Renal cortical epithelial cell (primary cell): ENCODE measurements at regions not wholly inside any gene's neighbourhood (a gene's known extent, or its start where the extent isn't known, plus 50 kb on each side); places are given as distances from the start of the nearest gene placed in this dataset.
"Not testable (repeated sequence)": the region's sequence is repeated elsewhere in the genome, so short reads cannot be mapped to it uniquely, and the experiment has no call there.

ENCODE experiments used
- DNase-seq: peaks from one replicate; pipeline ENCODE4 v3.0.0-alpha.2; 2011; ENCODE audit warnings: low read depth

GRCh38 chr5:62097361-62097760, 208.6 kb upstream of the KIF2A start:
- no peak for DNase-seq

- no peak for DNase-seq
Measured at GRCh38 chr5:62100201-62100600, 205.8 kb upstream of the KIF2A start.

- DNase-seq, result not testable (repeated sequence)
Measured at GRCh38 chr5:62103863-62104262, 202.1 kb upstream of the KIF2A start.

GRCh38 chr5:62111428-62111827, 194.6 kb upstream of the KIF2A start:
- no peak for DNase-seq

GRCh38 chr5:62112689-62113228, 193.2 kb upstream of the KIF2A start:
- peak; percentile 2 for DNase-seq

- peak; percentile 70 for DNase-seq
Measured at GRCh38 chr5:62115014-62115413, 191.0 kb upstream of the KIF2A start.

- DNase-seq, result no peak
Measured at GRCh38 chr5:62124266-62124665, 181.7 kb upstream of the KIF2A start.

- DNase-seq, result no peak
Measured at GRCh38 chr5:62126090-62126489, 179.9 kb upstream of the KIF2A start.

- DNase-seq, result no peak
Measured at GRCh38 chr5:62127098-62127736, 178.8 kb upstream of the KIF2A start.

GRCh38 chr5:62130107-62130506, 175.9 kb upstream of the KIF2A start:
- no peak for DNase-seq

- DNase-seq, result no peak
Measured at GRCh38 chr5:62132276-62132675, 173.7 kb upstream of the KIF2A start.

- no peak for DNase-seq
Measured at GRCh38 chr5:62133426-62133825, 172.6 kb upstream of the KIF2A start.

GRCh38 chr5:62134811-62135210, 171.2 kb upstream of the KIF2A start:
- peak; percentile 49 for DNase-seq

GRCh38 chr5:62137628-62138027, 168.4 kb upstream of the KIF2A start:
- no peak for DNase-seq

- no peak for DNase-seq
Measured at GRCh38 chr5:62138607-62139006, 167.4 kb upstream of the KIF2A start.

GRCh38 chr5:62139741-62140140, 166.3 kb upstream of the KIF2A start:
- no peak for DNase-seq

GRCh38 chr5:62142351-62142750, 163.7 kb upstream of the KIF2A start:
- DNase-seq, result no peak

GRCh38 chr5:62143268-62144229, 162.5 kb upstream of the KIF2A start:
- DNase-seq, result peak; percentile 54

- DNase-seq, result peak; percentile 61
Measured at GRCh38 chr5:62144401-62145022, 161.5 kb upstream of the KIF2A start.

- no peak for DNase-seq
Measured at GRCh38 chr5:62149879-62150278, 156.1 kb upstream of the KIF2A start.

GRCh38 chr5:62152394-62153087, 153.5 kb upstream of the KIF2A start:
- DNase-seq, result no peak

GRCh38 chr5:62154758-62155157, 151.2 kb upstream of the KIF2A start:
- DNase-seq, result no peak
